Spinal cord (tissue), 9 donors: ENCODE measurements at regions not wholly inside any gene's neighbourhood (a gene's known extent, or its start where the extent isn't known, plus 50 kb on each side); places are given as distances from the start of the nearest gene placed in this dataset.

Source experiments
- DNase-seq, 6 donors: peaks; one replicate each; pipeline versions ENCODE4 v3.0.0 to v3.0.0-alpha.2; 2013 to 2015; ENCODE audit warnings: low spot score in 6 of 6, low read depth in 4 of 6
- H3K27ac ChIP-seq: one replicate; pipeline ENCODE4 v1.5.1; 2013; ENCODE audit warnings: low read depth, low read length, control low read depth
- H3K27me3 ChIP-seq: one replicate; pipeline ENCODE4 v1.6.1; 2013; ENCODE audit warnings: low read length; ENCODE audit not compliant: control insufficient read depth, insufficient read depth
- H3K36me3 ChIP-seq: one replicate; pipeline ENCODE4 v1.6.1; 2013; ENCODE audit warnings: low read length; ENCODE audit not compliant: control insufficient read depth, insufficient read depth
- H3K4me1 ChIP-seq: one replicate; pipeline ENCODE4 v1.6.1; 2013; ENCODE audit warnings: low read length; ENCODE audit not compliant: control insufficient read depth, insufficient read depth
- H3K4me3 ChIP-seq: one replicate; pipeline ENCODE4 v1.5.1; 2013; ENCODE audit warnings: low read depth, low read length, control low read depth
- H3K9me3 ChIP-seq: one replicate; pipeline ENCODE4 v1.6.1; 2013; ENCODE audit warnings: low read length; ENCODE audit not compliant: control insufficient read depth, insufficient read depth
- WGBS: methylation state at CpG from one replicate; pipeline ENCODE4 v1.1.5; 2013; ENCODE audit warnings: missing lambda C conversion rate; ENCODE audit not compliant: insufficient coverage; 5-methylcytosine and 5-hydroxymethylcytosine counted together
- donor health status: healthy.

GRCh38 chr2:62291517-62292137, 95.7 kb downstream of the B3GNT2 start:
- DNase-seq: no peak
- 98% methylated on average over 4 of the region's 7 CpGs for WGBS
- H3K4me1 ChIP-seq: peaks cover 23% of the 10 kb centered on the region
- H3K9me3 ChIP-seq: no peaks in the 10 kb centered on the region
- H3K27me3 ChIP-seq: no peaks in the 10 kb centered on the region
- no peaks in the 10 kb centered on the region for H3K36me3 ChIP-seq
- H3K4me3 ChIP-seq: no peak overlapping the region
- H3K27ac ChIP-seq: no peak overlapping the region

- WGBS: no CpG with 5 or more reads among the region's 1 CpG
- H3K4me1 ChIP-seq: peaks cover 23% of the 10 kb centered on the region
- H3K9me3 ChIP-seq: no peaks in the 10 kb centered on the region
- no peaks in the 10 kb centered on the region for H3K36me3 ChIP-seq
- DNase-seq: no peak
- no peaks in the 10 kb centered on the region for H3K27me3 ChIP-seq
- H3K27ac ChIP-seq: no peak overlapping the region
- H3K4me3 ChIP-seq: no peak overlapping the region
These were observed 95.1 kb downstream of the B3GNT2 start for GRCh38 chr2:62291052-62291451.

GRCh38 chr2:62287899-62288880, 92.3 kb downstream of the B3GNT2 start:
- Histone ChIP-seq H3K27ac (no peak overlapping the region), H3K9me3 (peaks cover 5% of the 10 kb centered on the region)
- 54% methylated on average over 6 of the region's 8 CpGs for WGBS

GRCh38 chr2:62287282-62287681, 91.4 kb downstream of the B3GNT2 start:
- no peak overlapping the region for H3K4me3 ChIP-seq
- DNase-seq: no peak
- H3K27me3 ChIP-seq: no peaks in the 10 kb centered on the region
- H3K27ac ChIP-seq: no peak overlapping the region
- 97% methylated on average over 3 of the region's 5 CpGs for WGBS
- no peaks in the 10 kb centered on the region for H3K36me3 ChIP-seq
- peaks cover 5% of the 10 kb centered on the region for H3K9me3 ChIP-seq
- peaks cover 6% of the 10 kb centered on the region for H3K4me1 ChIP-seq

More at GRCh38 chr2:62287899-62288880, 92.3 kb downstream of the B3GNT2 start:
- Histone ChIP-seq H3K4me3 (no peak overlapping the region), H3K36me3 (no peaks in the 10 kb centered on the region), H3K27me3 (no peaks in the 10 kb centered on the region), H3K4me1 (peaks cover 12% of the 10 kb centered on the region)
- DNase-seq: peak in 2 of 6 donors; percentile 43 to 70

- Histone ChIP-seq H3K9me3 (peaks cover 5% of the 10 kb centered on the region), H3K27me3 (no peaks in the 10 kb centered on the region), H3K4me1 (peaks cover 6% of the 10 kb centered on the region), H3K4me3 (no peak overlapping the region), H3K27ac (no peak overlapping the region), H3K36me3 (no peaks in the 10 kb centered on the region)
- WGBS: 100% methylated on average over 3 of the region's 6 CpGs
- no peak for DNase-seq
These were observed 90.3 kb downstream of the B3GNT2 start for GRCh38 chr2:62286089-62286785.

GRCh38 chr2:62284980-62285379, 89.1 kb downstream of the B3GNT2 start:
- no peaks in the 10 kb centered on the region for H3K36me3 ChIP-seq
- peaks cover 6% of the 10 kb centered on the region for H3K4me1 ChIP-seq
- no peaks in the 10 kb centered on the region for H3K27me3 ChIP-seq
- no peak for DNase-seq
- no peak overlapping the region for H3K27ac ChIP-seq
- H3K9me3 ChIP-seq: peaks cover 5% of the 10 kb centered on the region
- WGBS: 92% methylated on average over 1 of the region's 4 CpGs
- no peak overlapping the region for H3K4me3 ChIP-seq

- Histone ChIP-seq H3K4me3 (no peak overlapping the region), H3K27ac (no peak overlapping the region), H3K4me1 (peaks cover 6% of the 10 kb centered on the region), H3K9me3 (peaks cover 5% of the 10 kb centered on the region), H3K36me3 (no peaks in the 10 kb centered on the region), H3K27me3 (no peaks in the 10 kb centered on the region)
- DNase-seq: no peak
- no CpG with 5 or more reads among the region's 2 CpGs for WGBS
These were observed 88.6 kb downstream of the B3GNT2 start for GRCh38 chr2:62284471-62284870.

GRCh38 chr2:62283147-62283546, 87.2 kb downstream of the B3GNT2 start:
- Histone ChIP-seq H3K27me3 (no peaks in the 10 kb centered on the region), H3K36me3 (no peaks in the 10 kb centered on the region), H3K4me3 (no peak overlapping the region), H3K27ac (no peak overlapping the region), H3K9me3 (peaks cover 6% of the 10 kb centered on the region), H3K4me1 (peaks cover 5% of the 10 kb centered on the region)
- no peak for DNase-seq
- no CpG with 5 or more reads among the region's 1 CpG for WGBS

- H3K27me3 ChIP-seq: no peaks in the 10 kb centered on the region
- H3K4me1 ChIP-seq: no peaks in the 10 kb centered on the region
- no peak overlapping the region for H3K27ac ChIP-seq
- no peak for DNase-seq
- no peak overlapping the region for H3K4me3 ChIP-seq
- H3K36me3 ChIP-seq: no peaks in the 10 kb centered on the region
- no CpG with 5 or more reads among the region's 1 CpG for WGBS
- peaks cover 10% of the 10 kb centered on the region for H3K9me3 ChIP-seq
These were observed 85.7 kb downstream of the B3GNT2 start for GRCh38 chr2:62281663-62282062.
